ENCODE measurements at regions not wholly inside any gene's neighbourhood (a gene's known extent, or its start where the extent isn't known, plus 50 kb on each side); places are given as distances from the start of the nearest gene placed in this dataset. TPM values are rescaled to one million over a fixed set of nuclear protein-coding genes. Genes with fewer than 3 reads are reported as not detected.

DNA sequence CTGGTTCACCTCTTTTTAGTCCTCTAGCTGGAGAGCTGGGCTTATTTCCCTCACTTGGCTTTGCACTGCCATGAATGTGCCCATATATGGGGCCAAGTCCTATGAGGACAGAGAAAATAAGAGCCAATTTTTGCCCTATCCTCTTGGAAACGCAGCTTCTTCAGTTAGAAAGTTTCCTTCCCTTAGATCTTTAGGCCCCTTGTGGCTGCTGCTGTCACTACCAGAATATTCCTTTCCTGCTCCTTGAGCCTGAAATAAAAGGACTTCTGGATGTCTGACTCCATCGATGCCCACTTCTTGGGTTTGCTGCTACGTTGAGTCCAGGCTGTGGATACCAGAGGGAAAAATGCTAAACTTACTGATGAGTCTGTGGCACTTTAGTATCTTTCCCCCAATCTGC is 487.1 kb downstream of the GRIN2A start:
- Histone ChIP-seq H3K4me3 (ENCODE audit: low read depth in 1 of 3, low read length in 3 of 3) (no peak overlapping the region), H3K27ac (ENCODE audit: low read depth in 1 of 2, low read length in 2 of 2) (no peak overlapping the region), H3K36me3 (ENCODE audit: control insufficient read depth in 4 of 4, insufficient read depth in 3 of 4, low read depth in 1 of 4, low read length in 3 of 4) (no peaks in the 10 kb centered on the region), H3K9ac (ENCODE audit: low read depth in 1 of 2, low read length in 2 of 2) (no peak overlapping the region), H3K27me3 (ENCODE audit: control insufficient read depth in 4 of 4, insufficient read depth in 4 of 4, low read length in 3 of 4) (no peaks in the 10 kb centered on the region), H3K9me3 (ENCODE audit: control insufficient read depth in 4 of 4, low read length in 3 of 4) (no peaks in the 10 kb centered on the region), H3K4me1 (ENCODE audit: control insufficient read depth in 4 of 4, insufficient read depth in 4 of 4, low read length in 3 of 4) (no peaks in the 10 kb centered on the region)
- WGBS, result 75% methylated on average over 3 of the region's 3 CpGs
- DNase-seq (ENCODE audit: low spot score), result no peak
- TF ChIP-seq, protein P1, sequence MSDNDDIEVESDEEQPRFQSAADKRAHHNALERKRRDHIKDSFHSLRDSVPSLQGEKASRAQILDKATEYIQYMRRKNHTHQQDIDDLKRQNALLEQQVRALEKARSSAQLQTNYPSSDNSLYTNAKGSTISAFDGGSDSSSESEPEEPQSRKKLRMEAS (IDR thresholded peaks at IDR 0.05), result no peak
- no peak for TF ChIP-seq SP1 (IDR thresholded peaks at IDR 0.05)
- TF ChIP-seq NR2F2 (IDR thresholded peaks at IDR 0.05), result no peak
- no peak for TF ChIP-seq HNF4G (IDR thresholded peaks at IDR 0.05)
- TF ChIP-seq TAF1 (conservative IDR thresholded peaks at IDR 0.05), result no peak
- TF ChIP-seq, protein P2, sequence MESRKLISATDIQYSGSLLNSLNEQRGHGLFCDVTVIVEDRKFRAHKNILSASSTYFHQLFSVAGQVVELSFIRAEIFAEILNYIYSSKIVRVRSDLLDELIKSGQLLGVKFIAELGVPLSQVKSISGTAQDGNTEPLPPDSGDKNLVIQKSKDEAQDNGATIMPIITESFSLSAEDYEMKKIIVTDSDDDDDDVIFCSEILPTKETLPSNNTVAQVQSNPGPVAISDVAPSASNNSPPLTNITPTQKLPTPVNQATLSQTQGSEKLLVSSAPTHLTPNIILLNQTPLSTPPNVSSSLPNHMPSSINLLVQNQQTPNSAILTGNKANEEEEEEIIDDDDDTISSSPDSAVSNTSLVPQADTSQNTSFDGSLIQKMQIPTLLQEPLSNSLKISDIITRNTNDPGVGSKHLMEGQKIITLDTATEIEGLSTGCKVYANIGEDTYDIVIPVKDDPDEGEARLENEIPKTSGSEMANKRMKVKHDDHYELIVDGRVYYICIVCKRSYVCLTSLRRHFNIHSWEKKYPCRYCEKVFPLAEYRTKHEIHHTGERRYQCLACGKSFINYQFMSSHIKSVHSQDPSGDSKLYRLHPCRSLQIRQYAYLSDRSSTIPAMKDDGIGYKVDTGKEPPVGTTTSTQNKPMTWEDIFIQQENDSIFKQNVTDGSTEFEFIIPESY (IDR thresholded peaks at IDR 0.05), result no peak
- TF ChIP-seq, protein P3, sequence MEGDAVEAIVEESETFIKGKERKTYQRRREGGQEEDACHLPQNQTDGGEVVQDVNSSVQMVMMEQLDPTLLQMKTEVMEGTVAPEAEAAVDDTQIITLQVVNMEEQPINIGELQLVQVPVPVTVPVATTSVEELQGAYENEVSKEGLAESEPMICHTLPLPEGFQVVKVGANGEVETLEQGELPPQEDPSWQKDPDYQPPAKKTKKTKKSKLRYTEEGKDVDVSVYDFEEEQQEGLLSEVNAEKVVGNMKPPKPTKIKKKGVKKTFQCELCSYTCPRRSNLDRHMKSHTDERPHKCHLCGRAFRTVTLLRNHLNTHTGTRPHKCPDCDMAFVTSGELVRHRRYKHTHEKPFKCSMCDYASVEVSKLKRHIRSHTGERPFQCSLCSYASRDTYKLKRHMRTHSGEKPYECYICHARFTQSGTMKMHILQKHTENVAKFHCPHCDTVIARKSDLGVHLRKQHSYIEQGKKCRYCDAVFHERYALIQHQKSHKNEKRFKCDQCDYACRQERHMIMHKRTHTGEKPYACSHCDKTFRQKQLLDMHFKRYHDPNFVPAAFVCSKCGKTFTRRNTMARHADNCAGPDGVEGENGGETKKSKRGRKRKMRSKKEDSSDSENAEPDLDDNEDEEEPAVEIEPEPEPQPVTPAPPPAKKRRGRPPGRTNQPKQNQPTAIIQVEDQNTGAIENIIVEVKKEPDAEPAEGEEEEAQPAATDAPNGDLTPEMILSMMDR (IDR thresholded peaks at IDR 0.05; ENCODE audit: low read depth, low read length, missing input control), result no peak
- no peak for TF ChIP-seq GABPA (IDR thresholded peaks at IDR 0.05 in 1 of 2, conservative IDR thresholded peaks at IDR 0.05 in 1 of 2)

Small RNA genes in the stretch of these regions (small RNA-seq; reads per million reads assigned to genes)
- gene RNA5SP403 (not detected), gene RNA5SP404 (not detected)

All from liver (tissue), 9 donors.